H1 (cell line): ENCODE measurements at regions not wholly inside any gene's neighbourhood (a gene's known extent, or its start where the extent isn't known, plus 50 kb on each side); places are given as distances from the start of the nearest gene placed in this dataset.

Experiments
- CTCF ChIA-PET: fragments of 300-600 bp; sonication (Branson Sonifier 250); formaldehyde crosslinking; loops from one replicate; lab custom pipeline; 2021; ENCODE audit not compliant: partially characterized antibody; lab: Charles Lee
- POLR2A ChIA-PET: fragments of 300-600 bp; sonication (Branson Sonifier 250); formaldehyde crosslinking; loops from one replicate; lab custom pipeline; 2021; ENCODE audit warnings: inconsistent platforms; ENCODE audit not compliant: partially characterized antibody; lab: Charles Lee
- DNase-seq, 2 experiments: peaks; one replicate each; pipeline versions ENCODE4 v3.0.0 to v3.0.0-alpha.2; 2010 to 2022; ENCODE audit warnings: low spot score in 2 of 2, low read depth in 1 of 2, mixed read lengths in 1 of 2
- FAIRE-seq: peaks from 2 replicates; lab custom pipeline; 2011; peaks lifted over from hg19 to GRCh38; lab: Jason Lieb, UNC
- H2AFZ ChIP-seq: 2 replicates; pipeline ENCODE4 v1.8.1; 2012; ENCODE audit warnings: low read length, inconsistent platforms
- H2AK5ac ChIP-seq: 2 replicates; pipeline ENCODE4 v1.6.1; 2013; ENCODE audit warnings: low read depth, low read length
- H2BK120ac ChIP-seq: replicated peaks from 2 replicates; pipeline ENCODE3; 2013; ENCODE audit warnings: low read depth, low read length, inconsistent platforms
- H2BK12ac ChIP-seq: 2 replicates; pipeline ENCODE4 v1.6.1; 2013; ENCODE audit warnings: low read depth, low read length
- H2BK15ac ChIP-seq: 2 replicates; pipeline ENCODE4 v1.6.1; 2013; ENCODE audit warnings: low read length
- H2BK20ac ChIP-seq: 2 replicates; pipeline ENCODE4 v1.6.1; 2013; ENCODE audit warnings: low read length
- H2BK5ac ChIP-seq: 2 replicates; pipeline ENCODE4 v1.6.1; 2013; ENCODE audit warnings: low read depth, low read length
- H3K14ac ChIP-seq: 2 replicates; pipeline ENCODE4 v1.6.1; 2013; ENCODE audit warnings: inconsistent platforms; ENCODE audit not compliant: insufficient read length
- H3K18ac ChIP-seq: 2 replicates; pipeline ENCODE4 v1.6.1; 2013; ENCODE audit warnings: low read length; ENCODE audit errors: extremely low read depth
- H3K23ac ChIP-seq: 2 replicates; pipeline ENCODE4 v1.6.1; 2013; ENCODE audit warnings: inconsistent platforms; ENCODE audit not compliant: insufficient read length
- H3K23me2 ChIP-seq: 2 replicates; pipeline ENCODE4 v1.6.1; 2013; ENCODE audit warnings: low read depth, low read length
- H3K27ac ChIP-seq: 2 replicates; pipeline ENCODE4 v1.6.1; 2011; ENCODE audit warnings: low read depth, low read length, inconsistent platforms
- H3K27me3 ChIP-seq, 4 experiments: replicated peaks in 1 of 4; 1 replicate in 1 of 4; 2 replicates in 3 of 4; pipeline versions ENCODE4 v1.6.1 to v1.8.1; 2011 to 2013; ENCODE audit warnings: low read length in 3 of 4, mild to moderate bottlenecking in 3 of 4, inconsistent platforms in 2 of 4, mixed read lengths in 2 of 4, moderate library complexity in 1 of 4; ENCODE audit not compliant: control insufficient read depth in 3 of 4, insufficient read depth in 3 of 4; ENCODE audit errors: extremely low read depth in 1 of 4
- H3K36me3 ChIP-seq, 4 experiments: 2 replicates each; pipeline versions ENCODE4 v1.6.1 to v1.8.1; 2011 to 2013; ENCODE audit warnings: mild to moderate bottlenecking in 4 of 4, low read length in 3 of 4, moderate library complexity in 2 of 4, control low read depth in 1 of 4, inconsistent platforms in 1 of 4; ENCODE audit not compliant: insufficient read depth in 4 of 4, control insufficient read depth in 2 of 4
- H3K4ac ChIP-seq: replicated peaks from 2 replicates; pipeline ENCODE3; 2013; ENCODE audit warnings: low read length, low read depth, mixed read lengths, inconsistent platforms; ENCODE audit not compliant: insufficient read length
- H3K4me1 ChIP-seq, 4 experiments: replicated peaks in 1 of 4; 1 replicate in 1 of 4; 2 replicates in 3 of 4; pipeline versions ENCODE4 v1.6.1 to v1.8.1; 2011 to 2013; ENCODE audit warnings: low read length in 3 of 4, inconsistent platforms in 2 of 4, mixed read lengths in 1 of 4; ENCODE audit not compliant: insufficient read depth in 4 of 4, control insufficient read depth in 3 of 4
- H3K4me2 ChIP-seq, 2 experiments: 2 replicates each; pipeline versions ENCODE4 v1.6.1 to v1.8.1; 2011 to 2013; ENCODE audit warnings: low read depth in 2 of 2, low read length in 2 of 2, control low read depth in 1 of 2, inconsistent platforms in 1 of 2, mild to moderate bottlenecking in 1 of 2; ENCODE audit not compliant: insufficient read depth in 1 of 2
- H3K4me3 ChIP-seq, 4 experiments: fragments of 200-600, 300-600 bp in 1 of 4; sonication (generic), shearing (Covaris generic), sonication (Bioruptor Twin) in 1 of 4; 2 replicates each; pipeline versions ENCODE4 v1.5.1 to v1.8.1; 2011 to 2016; ENCODE audit warnings: low read length in 4 of 4, low read depth in 3 of 4, control low read depth in 2 of 4, inconsistent platforms in 2 of 4, mild to moderate bottlenecking in 2 of 4, mixed read lengths in 1 of 4, moderate library complexity in 1 of 4; ENCODE audit not compliant: insufficient read depth in 2 of 4; ENCODE audit errors: extremely low read depth in 1 of 4
- H3K56ac ChIP-seq: replicated peaks from 2 replicates; pipeline ENCODE3; 2013; ENCODE audit warnings: low read depth, mild to moderate bottlenecking, mixed read lengths, low read length, inconsistent platforms; ENCODE audit not compliant: insufficient read length
- H3K79me1 ChIP-seq: 2 replicates; pipeline ENCODE4 v1.6.1; 2013; ENCODE audit warnings: low read depth, low read length, control low read depth
- H3K79me2 ChIP-seq, 2 experiments: 2 replicates each; pipeline versions ENCODE4 v1.6.1 to v1.8.1; 2012 to 2013; ENCODE audit warnings: low read length in 2 of 2, mild to moderate bottlenecking in 2 of 2, inconsistent platforms in 1 of 2; ENCODE audit not compliant: insufficient read depth in 2 of 2, control insufficient read depth in 1 of 2
- H3K9ac ChIP-seq, 4 experiments: replicated peaks in 1 of 4; 1 replicate in 1 of 4; 2 replicates in 3 of 4; pipeline versions ENCODE4 v1.6.1 to v1.8.1; 2011 to 2013; ENCODE audit warnings: low read depth in 3 of 4, low read length in 3 of 4, control low read depth in 2 of 4, mild to moderate bottlenecking in 2 of 4, moderate library complexity in 2 of 4, inconsistent platforms in 1 of 4; ENCODE audit errors: extremely low read depth in 1 of 4
- H3K9me3 ChIP-seq, 2 experiments: 2 replicates each; pipeline versions ENCODE4 v1.6.1 to v1.8.1; 2012 to 2013; ENCODE audit warnings: mild to moderate bottlenecking in 2 of 2, moderate library complexity in 2 of 2, control low read depth in 1 of 2, inconsistent platforms in 1 of 2, low read depth in 1 of 2, low read length in 1 of 2, mixed read lengths in 1 of 2; ENCODE audit not compliant: insufficient read depth in 2 of 2
- H4K20me1 ChIP-seq, 2 experiments: replicated peaks in 1 of 2; 2 replicates each; pipeline versions ENCODE3 to v1.8.1; 2011 to 2013; ENCODE audit warnings: inconsistent platforms in 2 of 2, low read length in 2 of 2, mild to moderate bottlenecking in 1 of 2; ENCODE audit not compliant: insufficient read depth in 2 of 2, control insufficient read depth in 1 of 2
- H4K5ac ChIP-seq: 2 replicates; pipeline ENCODE4 v1.6.1; 2013; ENCODE audit warnings: low read length, low read depth, mixed read lengths, inconsistent platforms; ENCODE audit not compliant: insufficient read length
- H4K8ac ChIP-seq: 2 replicates; pipeline ENCODE4 v1.8.0; 2013; ENCODE audit warnings: mild to moderate bottlenecking, moderate library complexity, low read length, inconsistent platforms; ENCODE audit not compliant: insufficient read depth; ENCODE audit errors: extremely low read depth
- H4K91ac ChIP-seq: replicated peaks from 2 replicates; pipeline ENCODE3; 2013; ENCODE audit warnings: low read length, mixed read lengths, inconsistent platforms; ENCODE audit not compliant: insufficient read length
- RAD21 ChIP-seq, 2 experiments: IDR thresholded peaks in 1 of 2; conservative IDR thresholded peaks in 1 of 2; 2 replicates each; pipeline ENCODE4 v1.6.1; 2011; ENCODE audit warnings: low read depth in 2 of 2, low read length in 2 of 2, improper control_type of control experiment in 1 of 2, inconsistent platforms in 1 of 2, mild to moderate bottlenecking in 1 of 2, moderate library complexity in 1 of 2
- WGBS, 2 experiments: shearing (Covaris generic) in 1 of 2; methylation state at CpG; one replicate each; pipeline versions ENCODE4 v1.1.6 to v1.1.7; 2013 to 2015; ENCODE audit warnings: low lambda C conversion rate in 2 of 2, mixed read lengths in 2 of 2, inconsistent platforms in 1 of 2, low coverage in 1 of 2, missing lambda C conversion rate in 1 of 2; ENCODE audit not compliant: insufficient replicate concordance in 2 of 2, insufficient coverage in 1 of 2, insufficient read length in 1 of 2; ENCODE audit errors: extremely low coverage in 1 of 2, missing lambda C conversion rate in 1 of 2; 5-methylcytosine and 5-hydroxymethylcytosine counted together

DNA sequence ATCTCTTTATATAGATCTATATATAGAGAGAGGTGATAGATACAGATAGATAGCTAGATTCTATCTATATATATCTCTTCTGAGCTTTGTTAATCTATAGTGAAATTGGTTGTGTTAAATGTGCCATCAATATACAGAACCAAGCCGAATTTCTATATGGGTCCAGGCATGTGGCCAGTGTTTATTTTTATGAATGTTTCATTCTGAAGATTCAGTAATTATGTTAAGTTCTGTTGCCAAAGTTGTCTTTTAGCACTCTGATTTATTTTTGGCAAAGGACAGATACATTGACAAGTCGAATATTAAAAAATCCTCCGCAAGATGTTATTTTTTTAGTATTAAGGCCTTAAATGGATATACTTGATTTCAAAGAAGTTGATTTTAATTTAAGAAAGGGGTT is 190.4 kb upstream of the HTR2A start:
- 93% methylated on average over 3 of the region's 3 CpGs; no CpG with 5 or more reads in 1 of the 2 experiments for WGBS, 2 experiments
- FAIRE-seq: no peak
- no peak overlapping the region for H3K9ac ChIP-seq
- H3K27ac ChIP-seq: no peak overlapping the region
- ChIA-PET POLR2A (no interaction called here), CTCF (interaction anchor here (0.6 kb wide), 1 partner anchor 246 kb away, joined by 4 read pairs; no protein-coding TSS in a partner anchor)
- no peak overlapping the region for H3K56ac ChIP-seq
- H4K91ac ChIP-seq: no peak overlapping the region
- no peak overlapping the region for H2AFZ ChIP-seq
- H4K8ac ChIP-seq: no peak overlapping the region
- no peak overlapping the region for H4K5ac ChIP-seq
- no peaks in the 10 kb centered on the region for H3K23me2 ChIP-seq
- H2BK15ac ChIP-seq: no peak overlapping the region
- no peaks in the 10 kb centered on the region for H3K4me1 ChIP-seq
- H2AK5ac ChIP-seq: no peak overlapping the region
- peaks cover 1 to 4% of the 10 kb centered on the region in 2 experiments; a peak in 2 of 4 replicates for H3K9me3 ChIP-seq
- H3K14ac ChIP-seq: no peak overlapping the region
- no peak for TF ChIP-seq RAD21 (IDR thresholded peaks at IDR 0.05 in 1 of 2, conservative IDR thresholded peaks at IDR 0.05 in 1 of 2; ENCODE audit: low read depth in 2 of 2, low read length in 2 of 2)
- H3K79me2 ChIP-seq: no peaks in the 10 kb centered on the region
- no peak overlapping the region for H3K23ac ChIP-seq
- DNase-seq: no peak
- H3K4me2 ChIP-seq: no peak overlapping the region
- H2BK120ac ChIP-seq: no peak overlapping the region
- no peaks in the 10 kb centered on the region for H4K20me1 ChIP-seq
- no peaks in the 10 kb centered on the region for H3K36me3 ChIP-seq
- H2BK20ac ChIP-seq: no peak overlapping the region
- no peak overlapping the region for H2BK12ac ChIP-seq
- H3K27me3 ChIP-seq: no peaks in the 10 kb centered on the region
- H3K4me3 ChIP-seq: no peak overlapping the region
- H3K4ac ChIP-seq: no peak overlapping the region
- H3K18ac ChIP-seq: no peak overlapping the region
- H3K79me1 ChIP-seq: no peaks in the 10 kb centered on the region
- no peak overlapping the region for H2BK5ac ChIP-seq
